ENCODE measurements at regions not wholly inside any gene's neighbourhood (a gene's known extent, or its start where the extent isn't known, plus 50 kb on each side); places are given as distances from the start of the nearest gene placed in this dataset.

DNA sequence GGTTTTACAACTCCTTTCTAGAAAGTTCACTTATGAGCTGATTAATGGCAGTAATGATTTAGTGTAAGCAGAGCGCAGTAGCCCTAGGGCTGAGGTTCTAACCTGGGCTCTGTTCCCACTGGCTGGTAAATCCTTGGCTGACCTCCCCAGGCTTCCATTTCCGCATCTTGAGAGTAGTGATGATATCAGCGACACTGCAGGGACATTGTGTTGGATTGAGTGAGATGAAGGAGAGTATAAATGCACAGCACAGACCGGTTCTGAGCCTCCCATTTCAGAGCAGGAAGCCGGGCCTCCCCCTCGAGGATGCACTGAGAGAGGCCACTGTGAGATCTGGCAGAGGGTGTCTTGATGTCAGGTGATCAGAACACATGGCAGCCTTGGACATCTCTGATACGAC is 477.2 kb upstream of the SULF2 start:
- DNase-seq, result no peak

GRCh38 chr20:48261398-48261910 is 476.2 kb upstream of the SULF2 start:
- no peak for DNase-seq

DNA sequence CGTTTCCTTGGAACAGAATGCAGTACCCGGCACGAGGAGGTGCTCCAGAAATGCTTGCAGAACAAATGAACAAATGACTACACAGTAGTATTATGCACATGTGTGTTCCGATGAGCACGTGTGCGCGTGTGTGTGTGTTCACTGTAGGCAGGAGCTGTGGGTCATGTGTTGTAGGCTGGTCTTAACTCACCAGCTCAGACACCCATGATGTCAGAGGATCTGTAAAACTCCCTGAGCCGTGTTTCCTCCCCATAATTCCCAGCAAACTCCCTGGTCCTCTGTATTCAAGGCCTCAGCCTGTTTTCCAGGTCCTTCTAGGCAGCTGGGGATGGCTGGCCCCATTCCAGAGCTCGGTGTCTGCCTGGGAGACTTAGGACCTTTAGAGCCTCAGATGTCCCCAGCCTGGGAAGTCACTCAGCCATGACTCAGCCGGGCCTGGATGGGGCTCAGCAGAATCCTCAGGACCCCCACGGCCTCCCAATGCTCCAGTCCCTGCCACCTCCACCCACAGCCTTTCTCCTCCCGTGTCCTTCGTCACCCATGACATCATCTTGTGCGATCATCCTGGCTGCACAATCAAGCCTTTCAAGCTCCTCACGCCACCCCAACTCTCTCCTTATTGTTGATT is 475.0 kb upstream of the SULF2 start:
- no peak for DNase-seq

- no peak for DNase-seq
Observed at GRCh38 chr20:48259456-48259855, 474.2 kb upstream of the SULF2 start.

DNA sequence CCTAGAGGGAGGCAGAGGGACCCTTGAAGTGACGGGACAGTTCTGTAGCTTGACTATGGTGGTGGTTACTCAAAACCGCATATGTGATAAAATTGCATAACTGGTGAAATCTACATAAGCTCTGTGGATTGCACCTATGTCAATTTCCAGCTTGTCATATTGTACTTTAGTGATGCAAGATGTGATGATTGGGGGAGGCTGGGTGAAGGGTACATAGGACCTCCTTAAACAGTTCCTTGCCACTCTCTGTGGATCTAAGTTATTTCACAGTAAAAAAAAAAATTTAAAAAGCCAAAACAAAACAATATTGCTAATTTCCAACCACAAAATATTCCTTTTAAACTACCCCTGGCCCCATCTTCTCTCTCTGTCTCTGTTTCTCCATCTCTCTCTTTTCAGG is 472.6 kb upstream of the SULF2 start:
- no peak for DNase-seq

GRCh38 chr20:48247961-48248360 is 462.7 kb upstream of the SULF2 start:
- no peak for DNase-seq

GRCh38 chr20:48246061-48246790 is 460.9 kb upstream of the SULF2 start:
- DNase-seq, result no peak

- DNase-seq, result no peak
Observed at GRCh38 chr20:48242623-48243022, 457.3 kb upstream of the SULF2 start.

- no peak for DNase-seq
Observed at GRCh38 chr20:48241482-48241881, 456.2 kb upstream of the SULF2 start.

GRCh38 chr20:48238781-48239180 is 453.5 kb upstream of the SULF2 start:
- DNase-seq, result no peak

DNA sequence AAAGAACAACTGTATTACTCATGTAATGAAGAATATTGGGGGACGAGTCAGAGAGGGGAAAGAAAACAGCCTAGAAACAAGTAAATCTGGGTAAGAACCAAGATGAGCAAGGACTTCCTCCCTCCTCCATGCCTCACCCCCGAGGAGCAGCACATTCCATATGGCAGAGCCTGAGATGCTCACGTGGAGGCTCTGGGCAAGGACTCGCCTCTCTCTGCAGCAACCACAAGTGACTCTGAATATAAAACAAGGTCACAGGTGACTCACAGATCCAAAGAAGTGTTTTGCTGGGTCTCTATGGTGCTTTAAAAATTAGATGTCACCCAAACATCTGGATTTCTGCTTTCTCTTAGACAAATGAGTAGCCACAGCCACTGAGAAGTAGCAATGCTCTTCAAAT is 453.0 kb upstream of the SULF2 start:
- no peak for DNase-seq

GRCh38 chr20:48236000-48236970 is 451.0 kb upstream of the SULF2 start:
- DNase-seq, result no peak

GRCh38 chr20:48234951-48235350 is 449.7 kb upstream of the SULF2 start:
- DNase-seq, result no peak

DNA sequence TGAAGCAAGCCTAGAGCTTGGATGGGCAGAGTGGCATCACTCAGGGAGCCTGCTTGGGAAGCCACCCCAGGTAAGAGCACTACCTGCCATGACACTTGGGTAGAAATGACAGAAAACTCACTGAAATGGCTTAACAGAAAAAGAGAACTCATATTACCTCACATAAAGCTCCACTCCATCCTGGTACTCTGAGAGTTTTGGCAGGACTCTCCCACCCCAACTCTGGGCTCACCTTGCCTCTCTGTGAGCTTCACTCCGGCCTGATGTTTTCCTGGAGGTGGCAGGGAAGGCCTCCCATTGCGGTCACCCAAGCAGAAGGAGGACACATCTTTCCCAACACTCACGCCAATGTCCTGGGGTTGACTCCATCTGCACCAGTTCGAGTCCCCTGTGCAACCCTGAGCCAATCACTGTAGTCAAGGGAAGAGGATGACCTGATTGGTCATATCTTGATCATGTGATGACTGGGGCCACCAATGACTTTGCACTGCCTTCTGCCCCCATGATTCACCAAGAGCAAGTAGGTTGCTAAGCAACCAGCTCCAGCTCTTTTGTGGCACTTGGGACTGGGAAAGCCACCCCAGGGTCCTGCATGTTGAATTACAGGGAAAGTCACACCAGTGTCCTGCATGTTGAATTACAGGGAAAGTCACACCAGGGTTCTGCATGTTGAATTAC is 446.1 kb upstream of the SULF2 start:
- no peak for DNase-seq

DNA sequence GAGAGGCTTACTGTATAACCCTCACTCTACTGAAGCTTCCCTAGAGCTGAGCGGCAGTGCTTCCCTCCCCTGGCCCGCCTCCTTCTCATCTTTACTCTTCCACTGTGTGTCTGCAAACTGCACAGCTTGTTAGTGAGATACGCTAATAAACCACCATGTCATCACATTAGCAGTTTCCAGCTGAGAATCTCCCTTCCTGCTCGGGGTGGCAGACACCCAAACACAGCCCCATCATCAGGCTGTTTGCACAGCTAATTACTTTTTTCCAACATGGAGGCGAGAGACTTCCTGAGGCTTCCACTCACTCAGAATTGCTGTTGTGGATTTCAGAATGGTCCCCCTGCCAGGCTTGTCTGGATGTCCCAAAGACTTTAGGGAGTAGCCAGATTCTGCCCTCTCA is 444.9 kb upstream of the SULF2 start:
- no peak for DNase-seq

DNA sequence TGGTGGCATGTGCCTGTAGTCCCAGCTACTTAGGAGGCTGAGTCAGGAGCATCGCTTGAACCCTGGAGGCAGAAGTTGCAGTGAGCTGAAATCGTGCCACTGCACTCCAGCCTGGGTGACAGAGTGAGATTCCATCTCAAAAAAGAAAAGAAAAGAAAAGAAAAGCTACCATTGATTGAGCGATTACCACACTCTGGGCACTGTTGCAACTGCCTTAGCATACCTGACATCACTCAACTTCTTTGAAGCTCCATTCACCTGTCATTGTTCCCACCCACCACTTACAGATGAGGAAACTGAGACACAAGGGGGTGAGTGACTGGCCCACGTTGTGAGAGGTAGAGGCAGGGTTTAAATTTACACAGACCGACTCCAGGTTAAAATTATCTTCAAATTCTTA is 442.1 kb upstream of the SULF2 start:
- no peak for DNase-seq

DNA sequence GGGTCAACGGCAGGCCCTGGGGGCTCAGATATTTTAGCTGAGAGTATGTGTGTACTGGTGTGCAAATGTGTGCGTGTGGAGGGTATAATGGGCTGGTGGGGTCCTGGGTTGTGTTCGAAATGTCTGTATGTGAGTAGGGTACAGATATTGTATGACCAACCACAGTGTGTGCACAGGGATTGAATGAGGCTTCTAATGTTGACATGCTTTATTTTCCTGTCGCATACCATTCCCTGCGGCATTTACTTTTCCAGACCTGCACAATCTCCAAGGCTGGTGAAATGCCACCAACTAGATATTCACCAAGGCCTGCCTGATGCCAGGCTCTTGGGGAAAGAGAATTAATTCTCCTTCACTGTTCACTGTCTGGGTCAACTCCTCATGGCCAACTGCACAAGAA is 441.4 kb upstream of the SULF2 start:
- DNase-seq, result no peak

DNA sequence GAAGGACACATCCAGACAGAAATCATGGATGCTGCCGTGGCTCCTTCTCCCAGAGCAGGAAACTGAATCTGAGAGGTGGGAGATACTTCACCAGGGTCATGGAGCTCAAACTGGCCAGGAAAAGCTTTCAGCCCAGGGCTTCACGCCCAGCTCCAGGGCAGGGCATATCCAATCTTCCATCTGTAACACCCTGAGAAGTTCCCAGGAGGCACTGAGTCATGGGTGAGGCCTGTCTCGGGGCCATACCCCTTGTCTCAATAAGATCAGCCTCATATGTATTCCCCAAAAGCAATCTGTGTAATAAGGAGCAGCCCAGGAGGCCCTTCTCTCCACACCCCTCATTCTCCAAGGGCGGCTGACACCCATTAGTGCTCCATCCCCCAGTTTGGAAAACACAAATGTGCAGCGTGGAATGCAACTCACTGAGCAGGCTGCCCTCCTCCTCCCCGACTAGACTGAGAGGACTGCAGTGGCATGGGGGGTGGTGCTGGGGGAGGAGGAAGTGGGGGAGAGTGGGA is 439.3 kb upstream of the SULF2 start:
- DNase-seq, result no peak

DNA sequence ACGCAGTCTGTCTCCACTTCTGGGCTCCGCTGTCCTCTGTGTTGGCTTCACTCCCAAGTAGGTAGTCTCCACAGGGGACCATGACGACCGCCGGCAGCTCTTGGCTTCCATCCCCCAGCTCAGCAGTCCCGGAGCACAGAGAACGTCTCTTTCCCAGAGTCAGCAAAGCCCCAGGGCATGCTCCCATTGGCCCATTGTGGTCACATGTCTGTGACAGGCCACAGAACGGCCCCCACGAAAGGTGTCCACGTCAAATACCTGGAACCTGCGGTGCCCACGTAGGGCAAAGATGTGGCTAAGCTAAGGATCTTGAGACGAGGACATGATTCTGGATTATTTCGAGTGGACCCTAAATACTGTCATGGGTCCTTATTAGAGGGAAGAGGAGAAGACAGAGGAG is 438.4 kb upstream of the SULF2 start:
- no peak for DNase-seq

GRCh38 chr20:48222595-48223180 is 437.4 kb upstream of the SULF2 start:
- no peak for DNase-seq

- no peak for DNase-seq
Observed at GRCh38 chr20:48220033-48220633, 434.9 kb upstream of the SULF2 start.

GRCh38 chr20:48219306-48219705 is 434.0 kb upstream of the SULF2 start:
- DNase-seq, result no peak

Data from T-helper 2 cell (primary cell).